ENCODE measurements at regions not wholly inside any gene's neighbourhood (a gene's known extent, or its start where the extent isn't known, plus 50 kb on each side); places are given as distances from the start of the nearest gene placed in this dataset.

DNA sequence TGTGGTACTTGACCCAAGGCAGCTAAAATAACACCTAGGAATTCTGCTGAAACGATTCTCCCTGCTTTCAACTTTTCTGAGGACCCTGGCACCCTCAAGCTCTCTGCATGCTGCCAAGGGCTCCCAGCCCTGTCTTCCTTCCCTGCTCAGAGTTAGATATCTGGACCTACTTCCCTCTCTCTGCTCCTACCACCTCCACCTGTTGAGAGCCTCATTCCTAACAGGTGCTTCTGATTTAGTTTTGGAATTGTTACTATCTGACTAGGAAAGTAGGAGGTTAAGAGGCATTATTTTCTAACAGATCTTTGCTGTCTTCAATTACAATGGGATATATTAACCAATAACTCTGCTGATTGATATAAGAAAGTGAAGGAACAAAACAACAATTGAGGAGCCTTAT lies 253.8 kb downstream of the FZD1 start:
- no peak overlapping the region for H3K9ac ChIP-seq (ENCODE audit: insufficient read depth, low read depth, low read length)
- no peak overlapping the region for H2AFZ ChIP-seq (ENCODE audit: low read length)
- in situ Hi-C loops (cut with HindIII; ENCODE audit: extremely low pct_ligation_motif_present, low pct_unique_long_range_greater_than_20kb) = no loop called here
- no peaks in the 10 kb centered on the region for H3K27me3 ChIP-seq (ENCODE audit: control insufficient read depth in 1 of 2, insufficient read depth in 2 of 2, low read length in 2 of 2)
- no peaks in the 10 kb centered on the region for H3K4me1 ChIP-seq (ENCODE audit: insufficient read depth, low read length)
- no peak for DNase-seq (ENCODE audit: low spot score)
- no peak for FAIRE-seq
- no peak for ATAC-seq
- no peaks in the 10 kb centered on the region for H3K79me2 ChIP-seq (ENCODE audit: insufficient read depth, low read length)
- H3K27ac ChIP-seq (ENCODE audit: extremely low read length, insufficient read depth, low read length) = no peak overlapping the region
- no peak for TF ChIP-seq ZNF629 (CRISPR knock-in tag; conservative IDR thresholded peaks at IDR 0.05)
- no peak for TF ChIP-seq SRF (IDR thresholded peaks at IDR 0.05; ENCODE audit: low read depth, low read length)
- no peak for TF ChIP-seq PHF5A (CRISPR knock-in tag; IDR thresholded peaks at IDR 0.05; ENCODE audit: low read depth, unreplicated experiment)
- no peak for TF ChIP-seq DPF2 (CRISPR knock-in tag; IDR thresholded peaks at IDR 0.05; ENCODE audit: borderline replicate concordance, low read depth)
- TF ChIP-seq, protein P1, sequence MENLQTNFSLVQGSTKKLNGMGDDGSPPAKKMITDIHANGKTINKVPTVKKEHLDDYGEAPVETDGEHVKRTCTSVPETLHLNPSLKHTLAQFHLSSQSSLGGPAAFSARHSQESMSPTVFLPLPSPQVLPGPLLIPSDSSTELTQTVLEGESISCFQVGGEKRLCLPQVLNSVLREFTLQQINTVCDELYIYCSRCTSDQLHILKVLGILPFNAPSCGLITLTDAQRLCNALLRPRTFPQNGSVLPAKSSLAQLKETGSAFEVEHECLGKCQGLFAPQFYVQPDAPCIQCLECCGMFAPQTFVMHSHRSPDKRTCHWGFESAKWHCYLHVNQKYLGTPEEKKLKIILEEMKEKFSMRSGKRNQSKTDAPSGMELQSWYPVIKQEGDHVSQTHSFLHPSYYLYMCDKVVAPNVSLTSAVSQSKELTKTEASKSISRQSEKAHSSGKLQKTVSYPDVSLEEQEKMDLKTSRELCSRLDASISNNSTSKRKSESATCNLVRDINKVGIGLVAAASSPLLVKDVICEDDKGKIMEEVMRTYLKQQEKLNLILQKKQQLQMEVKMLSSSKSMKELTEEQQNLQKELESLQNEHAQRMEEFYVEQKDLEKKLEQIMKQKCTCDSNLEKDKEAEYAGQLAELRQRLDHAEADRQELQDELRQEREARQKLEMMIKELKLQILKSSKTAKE (CRISPR knock-in tag; IDR thresholded peaks at IDR 0.05; ENCODE audit: borderline replicate concordance) = no peak
- TF ChIP-seq ATF7-NPFF (CRISPR knock-in tag; IDR thresholded peaks at IDR 0.05; ENCODE audit: low read depth) = no peak
- TF ChIP-seq KLF12 (CRISPR knock-in tag; IDR thresholded peaks at IDR 0.05; ENCODE audit: borderline replicate concordance) = no peak
- no peak for TF ChIP-seq RAD21 (CRISPR knock-in tag; IDR thresholded peaks at IDR 0.05)
- TF ChIP-seq POLR2A (IDR thresholded peaks at IDR 0.05; ENCODE audit: insufficient read depth in 1 of 2, low read depth in 2 of 2, low read length in 2 of 2) = no peak
- TF ChIP-seq, protein P2, sequence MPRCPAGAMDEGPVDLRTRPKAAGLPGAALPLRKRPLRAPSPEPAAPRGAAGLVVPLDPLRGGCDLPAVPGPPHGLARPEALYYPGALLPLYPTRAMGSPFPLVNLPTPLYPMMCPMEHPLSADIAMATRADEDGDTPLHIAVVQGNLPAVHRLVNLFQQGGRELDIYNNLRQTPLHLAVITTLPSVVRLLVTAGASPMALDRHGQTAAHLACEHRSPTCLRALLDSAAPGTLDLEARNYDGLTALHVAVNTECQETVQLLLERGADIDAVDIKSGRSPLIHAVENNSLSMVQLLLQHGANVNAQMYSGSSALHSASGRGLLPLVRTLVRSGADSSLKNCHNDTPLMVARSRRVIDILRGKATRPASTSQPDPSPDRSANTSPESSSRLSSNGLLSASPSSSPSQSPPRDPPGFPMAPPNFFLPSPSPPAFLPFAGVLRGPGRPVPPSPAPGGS (CRISPR knock-in tag; IDR thresholded peaks at IDR 0.05) = no peak
- TF ChIP-seq, protein P3, sequence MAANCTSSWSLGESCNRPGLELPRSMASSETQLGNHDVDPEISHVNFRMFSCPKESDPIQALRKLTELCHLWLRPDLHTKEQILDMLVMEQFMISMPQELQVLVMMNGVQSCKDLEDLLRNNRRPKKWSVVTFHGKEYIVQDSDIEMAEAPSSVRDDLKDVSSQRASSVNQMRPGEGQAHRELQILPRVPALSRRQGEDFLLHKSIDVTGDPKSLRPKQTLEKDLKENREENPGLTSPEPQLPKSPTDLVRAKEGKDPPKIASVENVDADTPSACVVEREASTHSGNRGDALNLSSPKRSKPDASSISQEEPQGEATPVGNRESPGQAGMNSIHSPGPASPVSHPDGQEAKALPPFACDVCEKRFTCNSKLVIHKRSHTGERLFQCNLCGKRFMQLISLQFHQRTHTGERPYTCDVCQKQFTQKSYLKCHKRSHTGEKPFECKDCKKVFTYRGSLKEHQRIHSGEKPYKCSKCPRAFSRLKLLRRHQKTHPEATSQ (CRISPR knock-in tag; IDR thresholded peaks at IDR 0.05; ENCODE audit: borderline replicate concordance) = no peak
- TF ChIP-seq, protein P4, sequence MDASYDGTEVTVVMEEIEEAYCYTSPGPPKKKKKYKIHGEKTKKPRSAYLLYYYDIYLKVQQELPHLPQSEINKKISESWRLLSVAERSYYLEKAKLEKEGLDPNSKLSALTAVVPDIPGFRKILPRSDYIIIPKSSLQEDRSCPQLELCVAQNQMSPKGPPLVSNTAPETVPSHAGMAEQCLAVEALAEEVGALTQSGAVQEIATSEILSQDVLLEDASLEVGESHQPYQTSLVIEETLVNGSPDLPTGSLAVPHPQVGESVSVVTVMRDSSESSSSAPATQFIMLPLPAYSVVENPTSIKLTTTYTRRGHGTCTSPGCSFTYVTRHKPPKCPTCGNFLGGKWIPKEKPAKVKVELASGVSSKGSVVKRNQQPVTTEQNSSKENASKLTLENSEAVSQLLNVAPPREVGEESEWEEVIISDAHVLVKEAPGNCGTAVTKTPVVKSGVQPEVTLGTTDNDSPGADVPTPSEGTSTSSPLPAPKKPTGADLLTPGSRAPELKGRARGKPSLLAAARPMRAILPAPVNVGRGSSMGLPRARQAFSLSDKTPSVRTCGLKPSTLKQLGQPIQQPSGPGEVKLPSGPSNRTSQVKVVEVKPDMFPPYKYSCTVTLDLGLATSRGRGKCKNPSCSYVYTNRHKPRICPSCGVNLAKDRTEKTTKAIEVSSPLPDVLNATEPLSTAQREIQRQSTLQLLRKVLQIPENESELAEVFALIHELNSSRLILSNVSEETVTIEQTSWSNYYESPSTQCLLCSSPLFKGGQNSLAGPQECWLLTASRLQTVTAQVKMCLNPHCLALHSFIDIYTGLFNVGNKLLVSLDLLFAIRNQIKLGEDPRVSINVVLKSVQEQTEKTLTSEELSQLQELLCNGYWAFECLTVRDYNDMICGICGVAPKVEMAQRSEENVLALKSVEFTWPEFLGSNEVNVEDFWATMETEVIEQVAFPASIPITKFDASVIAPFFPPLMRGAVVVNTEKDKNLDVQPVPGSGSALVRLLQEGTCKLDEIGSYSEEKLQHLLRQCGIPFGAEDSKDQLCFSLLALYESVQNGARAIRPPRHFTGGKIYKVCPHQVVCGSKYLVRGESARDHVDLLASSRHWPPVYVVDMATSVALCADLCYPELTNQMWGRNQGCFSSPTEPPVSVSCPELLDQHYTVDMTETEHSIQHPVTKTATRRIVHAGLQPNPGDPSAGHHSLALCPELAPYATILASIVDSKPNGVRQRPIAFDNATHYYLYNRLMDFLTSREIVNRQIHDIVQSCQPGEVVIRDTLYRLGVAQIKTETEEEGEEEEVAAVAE (CRISPR knock-in tag; IDR thresholded peaks at IDR 0.05; ENCODE audit: borderline replicate concordance) = no peak
- no peak for TF ChIP-seq ONECUT2 (CRISPR knock-in tag; IDR thresholded peaks at IDR 0.05)
- no peak overlapping the region for H3K4me3 ChIP-seq (replicated peaks in 1 of 3; ENCODE audit: insufficient read depth in 1 of 3, low read depth in 2 of 3, low read length in 3 of 3)
- H4K20me1 ChIP-seq (ENCODE audit: insufficient read depth, low read length) = no peaks in the 10 kb centered on the region
- no TSS peak for BruUV-seq (replicated peaks)
- H3K9me3 ChIP-seq (ENCODE audit: low read length) = no peaks in the 10 kb centered on the region
- ChIA-PET CTCF (ENCODE audit: low intra/inter-chr PET ratio, low total read pairs) (no interaction called here), POLR2A (no interaction called here)
- H3K4me2 ChIP-seq (ENCODE audit: low read depth, low read length) = no peak overlapping the region
- H3K36me3 ChIP-seq (replicated peaks in 1 of 2; ENCODE audit: control insufficient read depth in 1 of 2, insufficient read depth in 2 of 2, low read length in 2 of 2) = no peaks in the 10 kb centered on the region
- intact Hi-C loops (cut with micrococcal nuclease; ENCODE audit: unreplicated experiment) = no loop called here
- 0% methylated on average over 1 of the region's 1 CpG for WGBS (ENCODE audit: low lambda C conversion rate)

Measured in HepG2 (cell line).